IPS DF 6.9 (cell line): ENCODE measurements at regions not wholly inside any gene's neighbourhood (a gene's known extent, or its start where the extent isn't known, plus 50 kb on each side); places are given as distances from the start of the nearest gene placed in this dataset.

Experiments
- DNase-seq: peaks from one replicate; pipeline ENCODE4 v3.0.0-alpha.2; 2013; ENCODE audit warnings: low read depth, low spot score
- H3K27ac ChIP-seq: one replicate; pipeline ENCODE4 v1.5.1; 2013; ENCODE audit warnings: low read length, control low read depth
- H3K27me3 ChIP-seq: 2 replicates; pipeline ENCODE4 v1.6.1; 2013; ENCODE audit warnings: mild to moderate bottlenecking, low read length; ENCODE audit not compliant: control insufficient read depth, insufficient read depth
- H3K36me3 ChIP-seq: 2 replicates; pipeline ENCODE4 v1.6.1; 2013; ENCODE audit warnings: low read length; ENCODE audit not compliant: control insufficient read depth, insufficient read depth
- H3K4me1 ChIP-seq: 2 replicates; pipeline ENCODE4 v1.6.1; 2013; ENCODE audit warnings: low read length; ENCODE audit not compliant: control insufficient read depth, insufficient read depth
- H3K4me3 ChIP-seq: 2 replicates; pipeline ENCODE4 v1.5.1; 2013; ENCODE audit warnings: mild to moderate bottlenecking, low read length
- H3K9me3 ChIP-seq: 2 replicates; pipeline ENCODE4 v1.6.1; 2013; ENCODE audit warnings: low read length, inconsistent platforms; ENCODE audit not compliant: control insufficient read depth, insufficient read depth
- WGBS: extraction: QIAGEN DNeasy Blood & Tissue Kit; methylation state at CpG from one replicate; pipeline ENCODE4 v1.1.7; 2013; ENCODE audit warnings: mixed read lengths, missing lambda C conversion rate; ENCODE audit not compliant: insufficient read length, insufficient coverage; 5-methylcytosine and 5-hydroxymethylcytosine counted together

GRCh38 chr2:180927030-180927686 is 53.2 kb upstream of the UBE2E3 start:
- no peak for DNase-seq
- no peaks in the 10 kb centered on the region for H3K4me1 ChIP-seq
- no peaks in the 10 kb centered on the region for H3K9me3 ChIP-seq
- 100% methylated on average over 1 of the region's 3 CpGs for WGBS
- no peak overlapping the region for H3K27ac ChIP-seq
- no peak overlapping the region for H3K4me3 ChIP-seq
- H3K27me3 ChIP-seq: no peaks in the 10 kb centered on the region
- no peaks in the 10 kb centered on the region for H3K36me3 ChIP-seq

- DNase-seq: no peak
- no peaks in the 10 kb centered on the region for H3K27me3 ChIP-seq
- H3K36me3 ChIP-seq: no peaks in the 10 kb centered on the region
- no CpG with 5 or more reads among the region's 2 CpGs for WGBS
- no peak overlapping the region for H3K27ac ChIP-seq
- no peaks in the 10 kb centered on the region for H3K9me3 ChIP-seq
- H3K4me3 ChIP-seq: no peak overlapping the region
- H3K4me1 ChIP-seq: no peaks in the 10 kb centered on the region
These were observed 54.7 kb upstream of the UBE2E3 start for GRCh38 chr2:180925700-180926099.

- WGBS: no CpG with 5 or more reads among the region's 2 CpGs
- H3K27ac ChIP-seq: no peak overlapping the region
- no peak overlapping the region for H3K4me3 ChIP-seq
- H3K36me3 ChIP-seq: no peaks in the 10 kb centered on the region
- no peaks in the 10 kb centered on the region for H3K27me3 ChIP-seq
- no peaks in the 10 kb centered on the region for H3K4me1 ChIP-seq
- no peaks in the 10 kb centered on the region for H3K9me3 ChIP-seq
- no peak for DNase-seq
These were observed 56.3 kb upstream of the UBE2E3 start for GRCh38 chr2:180924063-180924462.

- no peaks in the 10 kb centered on the region; the same call in 1 of the 2 replicates for H3K4me1 ChIP-seq
- H3K27ac ChIP-seq: no peak overlapping the region
- no peak for DNase-seq
- H3K36me3 ChIP-seq: no peaks in the 10 kb centered on the region
- no peaks in the 10 kb centered on the region for H3K9me3 ChIP-seq
- no peaks in the 10 kb centered on the region for H3K27me3 ChIP-seq
- no peak overlapping the region for H3K4me3 ChIP-seq
- no CpG with 5 or more reads among the region's 9 CpGs for WGBS
These were observed 69.4 kb upstream of the UBE2E3 start for GRCh38 chr2:180910831-180911665.

- no peak overlapping the region for H3K4me3 ChIP-seq
- no peaks in the 10 kb centered on the region for H3K36me3 ChIP-seq
- no peak overlapping the region for H3K27ac ChIP-seq
- no peak for DNase-seq
- H3K4me1 ChIP-seq: peaks cover 1% of the 10 kb centered on the region; the same call in 1 of the 2 replicates
- H3K27me3 ChIP-seq: no peaks in the 10 kb centered on the region
- WGBS: no CpG with 5 or more reads among the region's 1 CpG
- no peaks in the 10 kb centered on the region for H3K9me3 ChIP-seq
These were observed 72.7 kb upstream of the UBE2E3 start for GRCh38 chr2:180907731-180908130.

- no peaks in the 10 kb centered on the region for H3K36me3 ChIP-seq
- H3K4me3 ChIP-seq: no peak overlapping the region
- H3K4me1 ChIP-seq: peaks cover 1% of the 10 kb centered on the region; the same call in 1 of the 2 replicates
- no peaks in the 10 kb centered on the region for H3K27me3 ChIP-seq
- H3K9me3 ChIP-seq: no peaks in the 10 kb centered on the region
- H3K27ac ChIP-seq: no peak overlapping the region
- DNase-seq: no peak
These were observed 74.9 kb upstream of the UBE2E3 start for GRCh38 chr2:180905461-180905860.

GRCh38 chr2:180905002-180905401 is 75.4 kb upstream of the UBE2E3 start:
- no CpG with 5 or more reads among the region's 4 CpGs for whole genome bisulfite sequencing
- peak; percentile 9 for DNase-seq

GRCh38 chr2:180901331-180901730 is 79.1 kb upstream of the UBE2E3 start:
- WGBS: no CpG with 5 or more reads among the region's 4 CpGs
- Histone ChIP-seq H3K4me3 (no peak overlapping the region), H3K27me3 (no peaks in the 10 kb centered on the region), H3K27ac (no peak overlapping the region), H3K4me1 (0 out of 2 replicates have a peak, but pooled peaks cover 1% of the 10 kb centered on the region), H3K36me3 (no peaks in the 10 kb centered on the region), H3K9me3 (no peaks in the 10 kb centered on the region)
- no peak for DNase-seq

More at GRCh38 chr2:180905002-180905401, 75.4 kb upstream of the UBE2E3 start:
- H3K9me3 ChIP-seq: no peaks in the 10 kb centered on the region
- H3K27ac ChIP-seq: no peak overlapping the region
- H3K27me3 ChIP-seq: no peaks in the 10 kb centered on the region
- H3K4me1 ChIP-seq: peaks cover 1% of the 10 kb centered on the region; the same call in 1 of the 2 replicates
- H3K4me3 ChIP-seq: no peak overlapping the region
- H3K36me3 ChIP-seq: no peaks in the 10 kb centered on the region

- no peaks in the 10 kb centered on the region for H3K36me3 ChIP-seq
- no peaks in the 10 kb centered on the region for H3K9me3 ChIP-seq
- H3K4me3 ChIP-seq: no peak overlapping the region
- no peaks in the 10 kb centered on the region for H3K27me3 ChIP-seq
- H3K4me1 ChIP-seq: no peaks in the 10 kb centered on the region
- no peak for DNase-seq
- no peak overlapping the region for H3K27ac ChIP-seq
- no CpG with 5 or more reads among the region's 1 CpG for WGBS
These were observed 86.7 kb upstream of the UBE2E3 start for GRCh38 chr2:180893752-180894151.

- no peak for DNase-seq
- no peaks in the 10 kb centered on the region for H3K36me3 ChIP-seq
- H3K4me1 ChIP-seq: no peaks in the 10 kb centered on the region
- no CpG with 5 or more reads among the region's 4 CpGs for WGBS
- no peaks in the 10 kb centered on the region for H3K27me3 ChIP-seq
- no peak overlapping the region for H3K27ac ChIP-seq
- no peak overlapping the region for H3K4me3 ChIP-seq
- no peaks in the 10 kb centered on the region for H3K9me3 ChIP-seq
These were observed 88.3 kb upstream of the UBE2E3 start for GRCh38 chr2:180892091-180892490.
